GM13976 (cell line): ENCODE measurements at regions not wholly inside any gene's neighbourhood (a gene's known extent, or its start where the extent isn't known, plus 50 kb on each side); places are given as distances from the start of the nearest gene placed in this dataset.
"Not testable (repeated sequence)": the region's sequence is repeated elsewhere in the genome, so short reads cannot be mapped to it uniquely, and the experiment has no call there.

Experiments used
- DNase-seq: peaks from one replicate; pipeline ENCODE4 v3.0.0; 2012; ENCODE audit warnings: low spot score
- CTCF ChIP-seq: IDR thresholded peaks from 2 replicates; pipeline ENCODE4 v1.5.1; 2012; ENCODE audit warnings: borderline replicate concordance, mild to moderate bottlenecking; ENCODE audit not compliant: insufficient read depth; ENCODE audit errors: extremely low read depth, missing control alignments, control extremely low read depth
- in situ Hi-C: fragments of 300-500 bp; cut with MboI; formaldehyde crosslinking; loops from one replicate; pipeline ENCODE4 v1.12.0; 2022; ENCODE audit warnings: low sequenced_read_pairs, mixed read lengths, inconsistent platforms; ENCODE audit not compliant: unreplicated experiment

- in situ Hi-C loops: no loop called here
- no peak for TF ChIP-seq CTCF
- no peak for DNase-seq
These were observed 267.0 kb upstream of the TCERG1L start for GRCh38 chr10:131578472-131578970.

- TF ChIP-seq CTCF: no peak
- no peak for DNase-seq
- in situ Hi-C loops: no loop called here
These were observed 267.9 kb upstream of the TCERG1L start for GRCh38 chr10:131579251-131580071.

GRCh38 chr10:131580076-131580652 lies 268.6 kb upstream of the TCERG1L start:
- in situ Hi-C loops: no loop called here
- no peak for TF ChIP-seq CTCF
- DNase-seq: no peak

- in situ Hi-C loops: no loop called here
- no peak for DNase-seq
- no peak for TF ChIP-seq CTCF
These were observed 269.2 kb upstream of the TCERG1L start for GRCh38 chr10:131580674-131581073.

GRCh38 chr10:131581547-131581946 lies 270.0 kb upstream of the TCERG1L start:
- DNase-seq, in situ Hi-C loops: not testable (repeated sequence)

GRCh38 chr10:131584287-131584686 lies 272.8 kb upstream of the TCERG1L start:
- no peak for DNase-seq
- in situ Hi-C loops: no loop called here
- TF ChIP-seq CTCF: no peak

GRCh38 chr10:131585761-131586160 lies 274.2 kb upstream of the TCERG1L start:
- in situ Hi-C loops: no loop called here
- DNase-seq: no peak
- TF ChIP-seq CTCF: no peak
